Gastroesophageal sphincter (tissue), 3 donors: ENCODE measurements at regions not wholly inside any gene's neighbourhood (a gene's known extent, or its start where the extent isn't known, plus 50 kb on each side); places are given as distances from the start of the nearest gene placed in this dataset.

Experiments used
- EP300 ChIP-seq: sonication (generic); formaldehyde crosslinking; IDR thresholded peaks from one replicate; pipeline ENCODE4 v1.6.1; 2017; ENCODE audit warnings: antibody characterized with exemption, mild to moderate bottlenecking
- POLR2A ChIP-seq, 2 donors: fragments of 450-650 bp; IDR thresholded peaks; one replicate each; pipeline ENCODE4 v1.6.1; 2017; ENCODE audit warnings: antibody characterized with exemption in 2 of 2, mild to moderate bottlenecking in 2 of 2, moderate library complexity in 1 of 2
- POLR2AphosphoS5 ChIP-seq: sonication (generic); formaldehyde crosslinking; IDR thresholded peaks from one replicate; pipeline ENCODE4 v1.6.1; 2017; ENCODE audit warnings: antibody characterized with exemption
- TF ChIP-seq, protein P1 (sequence below), 4 experiments: fragments of 200-600 bp in 2 of 4; fragments of 450-650 bp in 2 of 4; sonication (generic) in 1 of 4; IDR thresholded peaks; one replicate each; pipeline ENCODE4 v1.5.1; 2017 to 2019; ENCODE audit warnings: antibody characterized with exemption in 4 of 4, mild to moderate bottlenecking in 2 of 4, moderate library complexity in 2 of 4

GRCh38 chr7:11290863-11291262 lies 317.2 kb downstream of the PHF14 start:
- TF ChIP-seq EP300 (no peak), POLR2A (IDR thresholded peaks at IDR 0.05) (no peak), POLR2AphosphoS5 (no peak)
- TF ChIP-seq, protein P1, sequence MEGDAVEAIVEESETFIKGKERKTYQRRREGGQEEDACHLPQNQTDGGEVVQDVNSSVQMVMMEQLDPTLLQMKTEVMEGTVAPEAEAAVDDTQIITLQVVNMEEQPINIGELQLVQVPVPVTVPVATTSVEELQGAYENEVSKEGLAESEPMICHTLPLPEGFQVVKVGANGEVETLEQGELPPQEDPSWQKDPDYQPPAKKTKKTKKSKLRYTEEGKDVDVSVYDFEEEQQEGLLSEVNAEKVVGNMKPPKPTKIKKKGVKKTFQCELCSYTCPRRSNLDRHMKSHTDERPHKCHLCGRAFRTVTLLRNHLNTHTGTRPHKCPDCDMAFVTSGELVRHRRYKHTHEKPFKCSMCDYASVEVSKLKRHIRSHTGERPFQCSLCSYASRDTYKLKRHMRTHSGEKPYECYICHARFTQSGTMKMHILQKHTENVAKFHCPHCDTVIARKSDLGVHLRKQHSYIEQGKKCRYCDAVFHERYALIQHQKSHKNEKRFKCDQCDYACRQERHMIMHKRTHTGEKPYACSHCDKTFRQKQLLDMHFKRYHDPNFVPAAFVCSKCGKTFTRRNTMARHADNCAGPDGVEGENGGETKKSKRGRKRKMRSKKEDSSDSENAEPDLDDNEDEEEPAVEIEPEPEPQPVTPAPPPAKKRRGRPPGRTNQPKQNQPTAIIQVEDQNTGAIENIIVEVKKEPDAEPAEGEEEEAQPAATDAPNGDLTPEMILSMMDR (IDR thresholded peaks at IDR 0.05), result no peak
